Endothelial cell of umbilical vein (primary cell): ENCODE measurements at regions not wholly inside any gene's neighbourhood (a gene's known extent, or its start where the extent isn't known, plus 50 kb on each side); places are given as distances from the start of the nearest gene placed in this dataset.

Source experiments
- BruUV-seq: library from RNA; stranded (reverse); fragments of 400-500 nt; replicated peaks from 2 replicates; lab custom pipeline; 2021; lab: Mats Ljungman, UMichigan
- CTCF ChIA-PET: fragments of 300-600, 350-600 bp; sonication (Branson Sonifier 250); formaldehyde crosslinking; loops from one replicate; lab custom pipeline; 2021; ENCODE audit warnings: antibody characterized with exemption, inconsistent platforms; lab: Charles Lee
- POLR2A ChIA-PET: fragments of 300-600, 350-600 bp; sonication (Branson Sonifier 250); formaldehyde crosslinking; loops from one replicate; lab custom pipeline; 2021; ENCODE audit warnings: antibody characterized with exemption, inconsistent platforms; lab: Charles Lee
- DNase-seq: peaks from one replicate; pipeline ENCODE4 v3.0.0-alpha.2; 2011; ENCODE audit warnings: low read depth, low spot score
- FAIRE-seq: peaks from 2 replicates; lab custom pipeline; 2011; peaks lifted over from hg19 to GRCh38; lab: Jason Lieb, UNC
- H2AFZ ChIP-seq: 2 replicates; pipeline ENCODE4 v1.6.0; 2012; ENCODE audit warnings: low read depth, low read length, control low read depth, inconsistent platforms
- H3K27ac ChIP-seq: 2 replicates; pipeline ENCODE4 v1.5.1; 2011; ENCODE audit warnings: low read depth, mild to moderate bottlenecking, control low read depth, low read length, moderate library complexity; ENCODE audit not compliant: insufficient read depth
- H3K27me3 ChIP-seq, 2 experiments: 2 replicates each; pipeline versions ENCODE4 v1.6.0 to v1.6.1; 2011; ENCODE audit warnings: low read length in 2 of 2, mixed read lengths in 1 of 2; ENCODE audit not compliant: control insufficient read depth in 2 of 2, insufficient read depth in 2 of 2
- H3K36me3 ChIP-seq, 2 experiments: 2 replicates in 1 of 2; 3 replicates in 1 of 2; pipeline ENCODE4 v1.5.1; 2011; ENCODE audit warnings: low read length in 2 of 2, mild to moderate bottlenecking in 1 of 2, moderate library complexity in 1 of 2; ENCODE audit not compliant: control insufficient read depth in 2 of 2, insufficient read depth in 2 of 2; ENCODE audit errors: extremely low read depth in 1 of 2
- H3K4me1 ChIP-seq: 3 replicates; pipeline ENCODE4 v1.5.1; 2011; ENCODE audit warnings: mild to moderate bottlenecking, low read length; ENCODE audit not compliant: control insufficient read depth, insufficient read depth; ENCODE audit errors: extremely low read depth
- H3K4me2 ChIP-seq: 2 replicates; pipeline ENCODE4 v1.6.1; 2011; ENCODE audit warnings: low read length, control low read depth, mixed read lengths; ENCODE audit not compliant: insufficient read depth
- H3K4me3 ChIP-seq, 3 experiments: fragments of 200-600 bp in 1 of 3; sonication (generic), shearing (Covaris generic) in 1 of 3; replicated peaks in 1 of 3; 2 replicates each; pipeline ENCODE4 v1.5.1; 2011 to 2016; ENCODE audit warnings: control low read depth in 3 of 3, low read length in 3 of 3, mild to moderate bottlenecking in 2 of 3, inconsistent platforms in 1 of 3, low read depth in 1 of 3, moderate library complexity in 1 of 3; ENCODE audit not compliant: insufficient read depth in 1 of 3
- H3K79me2 ChIP-seq: 2 replicates; pipeline ENCODE4 v1.6.0; 2012; ENCODE audit warnings: low read length, inconsistent platforms; ENCODE audit not compliant: control insufficient read depth, insufficient read depth
- H3K9ac ChIP-seq: replicated peaks from 2 replicates; pipeline ENCODE3; 2011; ENCODE audit warnings: low read length, control low read depth; ENCODE audit not compliant: insufficient read depth; ENCODE audit errors: extremely low read depth
- H3K9me1 ChIP-seq: replicated peaks from 3 replicates; pipeline ENCODE4 v1.6.0; 2011; ENCODE audit warnings: mild to moderate bottlenecking, low read length; ENCODE audit not compliant: control insufficient read depth, insufficient read depth; ENCODE audit errors: extremely low read depth
- H3K9me3 ChIP-seq: replicated peaks from 2 replicates; pipeline ENCODE4 v1.5.1; 2012; ENCODE audit warnings: low read length, inconsistent platforms; ENCODE audit not compliant: control insufficient read depth, insufficient read depth
- H4K20me1 ChIP-seq: replicated peaks from 2 replicates; pipeline ENCODE3; 2011; ENCODE audit warnings: mild to moderate bottlenecking, low read length; ENCODE audit not compliant: control insufficient read depth, insufficient read depth; ENCODE audit errors: extremely low read depth
- EZH2 ChIP-seq: IDR thresholded peaks from 2 replicates; pipeline ENCODE4 v1.6.1; 2012; ENCODE audit warnings: borderline replicate concordance, low read depth, mild to moderate bottlenecking, moderate library complexity, low read length, inconsistent platforms; ENCODE audit not compliant: severe bottlenecking
- FOS ChIP-seq: IDR thresholded peaks from 2 replicates; pipeline ENCODE4 v1.6.1; 2011; ENCODE audit warnings: mild to moderate bottlenecking, low read length, moderate library complexity, borderline replicate concordance; ENCODE audit not compliant: insufficient read depth
- GATA2 ChIP-seq: IDR thresholded peaks from 2 replicates; pipeline ENCODE4 v1.7.0; 2011; ENCODE audit warnings: low read depth, mild to moderate bottlenecking, moderate library complexity, mixed read lengths, low read length; ENCODE audit not compliant: insufficient read length, insufficient read depth
- JUN ChIP-seq: IDR thresholded peaks from 2 replicates; pipeline ENCODE4 v1.6.1; 2011; ENCODE audit warnings: borderline replicate concordance, low read depth; ENCODE audit not compliant: insufficient read length, insufficient read depth
- MYC ChIP-seq: IDR thresholded peaks from one replicate; pipeline ENCODE4 v1.6.1; 2011; ENCODE audit warnings: mild to moderate bottlenecking, low read depth, low read length
- POLR2A ChIP-seq: IDR thresholded peaks from 2 replicates; pipeline ENCODE4 v1.6.1; 2012; ENCODE audit warnings: low read depth, mild to moderate bottlenecking, control low read depth, low read length
- POLR2AphosphoS5 ChIP-seq: IDR thresholded peaks from 2 replicates; pipeline ENCODE4 v1.6.1; 2012; ENCODE audit warnings: low read depth, mild to moderate bottlenecking, control low read depth, low read length, moderate library complexity; ENCODE audit not compliant: insufficient read depth
- dilution Hi-C: fragments of 300-500 bp; cut with MboI; formaldehyde crosslinking; loops from one replicate; pipeline ENCODE4 v1.15.0; 2019; ENCODE audit warnings: low sequenced_read_pairs; ENCODE audit not compliant: extremely low pct_ligation_motif_present
- intact Hi-C: fragments of 100-400 bp; cut with micrococcal nuclease; formaldehyde crosslinking; loops from one replicate; pipeline ENCODE4 v1.10.0; 2022
- TF ChIP-seq, protein P1 (sequence below): IDR thresholded peaks from 2 replicates; pipeline ENCODE4 v1.6.1; 2011; ENCODE audit not compliant: insufficient read depth, insufficient read length
- TF ChIP-seq, protein P2 (sequence below), 2 donors: IDR thresholded peaks; 1 replicate in 1 of 2; 2 replicates in 1 of 2; pipeline ENCODE4 v1.5.1; 2011; ENCODE audit warnings: low read length in 2 of 2, mild to moderate bottlenecking in 2 of 2, moderate library complexity in 2 of 2, control low read depth in 1 of 2, inconsistent platforms in 1 of 2, low read depth in 1 of 2; ENCODE audit not compliant: insufficient read depth in 1 of 2; ENCODE audit errors: extremely low read depth in 1 of 2

DNA sequence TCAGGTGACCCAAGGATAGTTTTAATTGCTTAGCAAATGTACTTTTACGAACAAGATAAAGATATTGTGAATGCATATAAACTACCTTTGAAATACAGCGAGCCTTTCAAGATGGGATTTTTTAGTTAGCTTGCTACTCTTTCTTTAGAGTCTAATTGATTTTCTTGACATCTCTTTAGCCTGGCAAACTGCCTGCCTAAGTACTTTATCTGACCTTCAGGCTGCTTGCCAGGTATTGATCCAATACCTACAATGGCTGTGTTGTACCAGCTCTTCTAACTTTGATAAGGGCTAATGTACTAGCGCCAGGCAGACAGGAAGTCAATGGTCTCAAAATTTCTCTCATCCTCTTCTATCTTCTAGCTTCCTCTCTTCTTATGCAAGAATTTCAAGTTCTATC is 414.4 kb upstream of the ACVR2A start:
- Histone ChIP-seq H3K9me1 (no peaks in the 10 kb centered on the region), H3K9me3 (no peaks in the 10 kb centered on the region), H3K27ac (no peak overlapping the region), H4K20me1 (no peaks in the 10 kb centered on the region), H3K4me1 (no peaks in the 10 kb centered on the region), H3K4me2 (no peak overlapping the region), H3K79me2 (no peaks in the 10 kb centered on the region), H3K4me3 (no peak overlapping the region), H3K36me3 (no peaks in the 10 kb centered on the region), H3K9ac (no peak overlapping the region), H2AFZ (no peak overlapping the region), H3K27me3 (no peaks in the 10 kb centered on the region)
- TF ChIP-seq GATA2: no peak
- TF ChIP-seq, protein P1, sequence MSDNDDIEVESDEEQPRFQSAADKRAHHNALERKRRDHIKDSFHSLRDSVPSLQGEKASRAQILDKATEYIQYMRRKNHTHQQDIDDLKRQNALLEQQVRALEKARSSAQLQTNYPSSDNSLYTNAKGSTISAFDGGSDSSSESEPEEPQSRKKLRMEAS: no peak
- TF ChIP-seq POLR2A: no peak
- TF ChIP-seq FOS: no peak
- TF ChIP-seq MYC: no peak
- TF ChIP-seq, protein P2, sequence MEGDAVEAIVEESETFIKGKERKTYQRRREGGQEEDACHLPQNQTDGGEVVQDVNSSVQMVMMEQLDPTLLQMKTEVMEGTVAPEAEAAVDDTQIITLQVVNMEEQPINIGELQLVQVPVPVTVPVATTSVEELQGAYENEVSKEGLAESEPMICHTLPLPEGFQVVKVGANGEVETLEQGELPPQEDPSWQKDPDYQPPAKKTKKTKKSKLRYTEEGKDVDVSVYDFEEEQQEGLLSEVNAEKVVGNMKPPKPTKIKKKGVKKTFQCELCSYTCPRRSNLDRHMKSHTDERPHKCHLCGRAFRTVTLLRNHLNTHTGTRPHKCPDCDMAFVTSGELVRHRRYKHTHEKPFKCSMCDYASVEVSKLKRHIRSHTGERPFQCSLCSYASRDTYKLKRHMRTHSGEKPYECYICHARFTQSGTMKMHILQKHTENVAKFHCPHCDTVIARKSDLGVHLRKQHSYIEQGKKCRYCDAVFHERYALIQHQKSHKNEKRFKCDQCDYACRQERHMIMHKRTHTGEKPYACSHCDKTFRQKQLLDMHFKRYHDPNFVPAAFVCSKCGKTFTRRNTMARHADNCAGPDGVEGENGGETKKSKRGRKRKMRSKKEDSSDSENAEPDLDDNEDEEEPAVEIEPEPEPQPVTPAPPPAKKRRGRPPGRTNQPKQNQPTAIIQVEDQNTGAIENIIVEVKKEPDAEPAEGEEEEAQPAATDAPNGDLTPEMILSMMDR (IDR thresholded peaks at IDR 0.05; ENCODE audit: extremely low read depth in 1 of 2, insufficient read depth in 1 of 2, low read depth in 1 of 2, low read length in 2 of 2): no peak
- TF ChIP-seq JUN: no peak
- no peak for TF ChIP-seq POLR2AphosphoS5
- no peak for TF ChIP-seq EZH2
- no peak for FAIRE-seq
- dilution Hi-C loops (no loop called here), intact Hi-C loops (no loop called here)
- POLR2A ChIA-PET: no interaction called here
- no TSS peak for BruUV-seq
- CTCF ChIA-PET: no interaction called here
- no peak for DNase-seq
